H9 (cell line): ENCODE measurements at regions not wholly inside any gene's neighbourhood (a gene's known extent, or its start where the extent isn't known, plus 50 kb on each side); places are given as distances from the start of the nearest gene placed in this dataset.

ENCODE experiments used
- DNase-seq: peaks from one replicate; pipeline ENCODE4 v3.0.0-alpha.2; 2017
- H2AFZ ChIP-seq: one replicate; pipeline ENCODE4 v1.6.1; 2013; ENCODE audit warnings: mild to moderate bottlenecking, low read length, control low read depth, moderate library complexity
- H2AK5ac ChIP-seq: 2 replicates; pipeline ENCODE4 v1.6.1; 2013; ENCODE audit warnings: low read length, control low read depth, mixed read lengths; ENCODE audit not compliant: insufficient read length
- H2BK120ac ChIP-seq: one replicate; pipeline ENCODE4 v1.6.1; 2013; ENCODE audit warnings: low read depth, mild to moderate bottlenecking, low read length, control low read depth, inconsistent platforms; ENCODE audit not compliant: poor library complexity, severe bottlenecking
- H2BK12ac ChIP-seq: 2 replicates; pipeline ENCODE4 v1.6.1; 2013; ENCODE audit warnings: low read length, control low read depth, mixed read lengths, low read depth; ENCODE audit not compliant: insufficient read length
- H2BK15ac ChIP-seq: 2 replicates; pipeline ENCODE4 v1.6.1; 2013; ENCODE audit warnings: low read depth, low read length, control low read depth
- H2BK20ac ChIP-seq: one replicate; pipeline ENCODE4 v1.6.1; 2013; ENCODE audit warnings: low read depth, mild to moderate bottlenecking, low read length, control low read depth, inconsistent platforms; ENCODE audit not compliant: poor library complexity, severe bottlenecking
- H2BK5ac ChIP-seq: 2 replicates; pipeline ENCODE4 v1.6.1; 2013; ENCODE audit warnings: low read length, control low read depth, mixed read lengths; ENCODE audit not compliant: insufficient read length
- H3K14ac ChIP-seq: 2 replicates; pipeline ENCODE4 v1.6.1; 2013; ENCODE audit warnings: low read length, control low read depth; ENCODE audit not compliant: insufficient read depth
- H3K18ac ChIP-seq: 2 replicates; pipeline ENCODE4 v1.6.1; 2013; ENCODE audit warnings: low read depth, mild to moderate bottlenecking, mixed read lengths, low read length, control low read depth; ENCODE audit not compliant: insufficient read length
- H3K23ac ChIP-seq: 2 replicates; pipeline ENCODE4 v1.6.1; 2013; ENCODE audit warnings: low read length, control low read depth, mixed read lengths, low read depth; ENCODE audit not compliant: insufficient read length
- H3K23me2 ChIP-seq: 2 replicates; pipeline ENCODE4 v1.6.1; 2013; ENCODE audit warnings: low read depth, mild to moderate bottlenecking, mixed read lengths, low read length, control low read depth; ENCODE audit not compliant: insufficient read length, poor library complexity, severe bottlenecking
- H3K27ac ChIP-seq: 2 replicates; pipeline ENCODE4 v1.5.1; 2013; ENCODE audit warnings: low read length, control low read depth, mixed read lengths, low read depth; ENCODE audit not compliant: insufficient read length
- H3K27me3 ChIP-seq: 2 replicates; pipeline ENCODE4 v1.6.1; 2013; ENCODE audit warnings: low read length, control low read depth, inconsistent platforms; ENCODE audit not compliant: insufficient read depth
- H3K4ac ChIP-seq: 2 replicates; pipeline ENCODE4 v1.6.1; 2013; ENCODE audit warnings: low read depth, mild to moderate bottlenecking, control low read depth, inconsistent platforms, low read length, moderate library complexity
- H3K4me1 ChIP-seq: 2 replicates; pipeline ENCODE4 v1.6.1; 2013; ENCODE audit warnings: low read length, control low read depth, inconsistent platforms; ENCODE audit not compliant: insufficient read depth
- H3K4me2 ChIP-seq: 2 replicates; pipeline ENCODE4 v1.6.1; 2013; ENCODE audit warnings: low read length, control low read depth, mixed read lengths; ENCODE audit not compliant: insufficient read length, insufficient read depth
- H3K56ac ChIP-seq: 2 replicates; pipeline ENCODE4 v1.6.1; 2013; ENCODE audit warnings: low read depth, mild to moderate bottlenecking, mixed read lengths, low read length, control low read depth; ENCODE audit not compliant: insufficient read length
- H3K79me1 ChIP-seq: 2 replicates; pipeline ENCODE4 v1.6.1; 2013; ENCODE audit warnings: low read depth, mild to moderate bottlenecking, moderate library complexity, low read length, control low read depth, inconsistent platforms; ENCODE audit not compliant: insufficient read depth, poor library complexity, severe bottlenecking
- H3K79me2 ChIP-seq: 2 replicates; pipeline ENCODE4 v1.6.1; 2013; ENCODE audit warnings: low read length, control low read depth, inconsistent platforms; ENCODE audit not compliant: insufficient read depth
- H3K9ac ChIP-seq: 2 replicates; pipeline ENCODE4 v1.6.1; 2013; ENCODE audit warnings: low read length, control low read depth, mixed read lengths; ENCODE audit not compliant: insufficient read length; ENCODE audit errors: extremely low read depth
- H3K9me3 ChIP-seq: one replicate; pipeline ENCODE4 v1.6.1; 2013; ENCODE audit warnings: low read depth, low read length, inconsistent platforms; ENCODE audit not compliant: control insufficient read depth
- H3T11ph ChIP-seq: one replicate; pipeline ENCODE4 v1.6.1; 2013; ENCODE audit warnings: mild to moderate bottlenecking, low read length, control low read depth, inconsistent platforms
- H4K20me1 ChIP-seq: one replicate; pipeline ENCODE4 v1.6.1; 2013; ENCODE audit not compliant: control insufficient read depth, insufficient read length, insufficient read depth
- H4K5ac ChIP-seq: 2 replicates; pipeline ENCODE4 v1.6.1; 2013; ENCODE audit warnings: low read depth, mild to moderate bottlenecking, mixed read lengths, low read length, control low read depth; ENCODE audit not compliant: insufficient read length
- H4K8ac ChIP-seq: replicated peaks from 2 replicates; pipeline ENCODE4 v1.6.1; 2013; ENCODE audit warnings: low read length, control low read depth, mixed read lengths, low read depth; ENCODE audit not compliant: insufficient read length
- H4K91ac ChIP-seq: 2 replicates; pipeline ENCODE4 v1.6.1; 2013; ENCODE audit warnings: low read depth, mild to moderate bottlenecking, moderate library complexity, mixed read lengths, low read length, control low read depth; ENCODE audit not compliant: insufficient read length
- H3K27ac Mint-ChIP-seq, 3 experiments: 2 replicates in 2 of 3; 3 replicates in 1 of 3; pipeline ENCODE4 v1.8.0; 2020 to 2021; ENCODE audit warnings: mixed read lengths in 3 of 3, mild to moderate bottlenecking in 1 of 3, moderate library complexity in 1 of 3
- H3K27me3 Mint-ChIP-seq: 2 replicates; pipeline ENCODE4 v1.8.0; 2021; ENCODE audit warnings: low read depth, mild to moderate bottlenecking, moderate library complexity, mixed read lengths
- H3K36me3 Mint-ChIP-seq, 3 experiments: 2 replicates in 2 of 3; 3 replicates in 1 of 3; pipeline ENCODE4 v1.8.0; 2020 to 2021; ENCODE audit warnings: low read depth in 3 of 3, mixed read lengths in 3 of 3; ENCODE audit not compliant: insufficient read depth in 1 of 3
- H3K4me1 Mint-ChIP-seq, 2 experiments: 2 replicates each; pipeline ENCODE4 v1.8.0; 2020; ENCODE audit warnings: mixed read lengths in 2 of 2
- H3K4me3 Mint-ChIP-seq, 2 experiments: 2 replicates in 1 of 2; 3 replicates in 1 of 2; pipeline ENCODE4 v1.8.0; 2020 to 2021; ENCODE audit warnings: mild to moderate bottlenecking in 2 of 2, mixed read lengths in 2 of 2, moderate library complexity in 1 of 2
- H3K9me3 Mint-ChIP-seq, 2 experiments: 2 replicates in 1 of 2; 3 replicates in 1 of 2; pipeline ENCODE4 v1.8.0; 2020; ENCODE audit warnings: mild to moderate bottlenecking in 2 of 2, mixed read lengths in 2 of 2, moderate library complexity in 1 of 2
- WGBS: extraction: QIAGEN DNeasy Blood & Tissue Kit; methylation state at CpG from one replicate; pipeline ENCODE4 v1.1.7; 2013; ENCODE audit warnings: missing lambda C conversion rate, low lambda C conversion rate, mixed read lengths; ENCODE audit not compliant: insufficient read length; ENCODE audit errors: extremely low coverage; 5-methylcytosine and 5-hydroxymethylcytosine counted together
- TF ChIP-seq, protein P1 (sequence below): fragments of 200-600 bp; sonication (generic); conservative IDR thresholded peaks from 3 replicates; pipeline ENCODE4 v1.8.0; 2021; ENCODE audit warnings: antibody characterized with exemption, mild to moderate bottlenecking

- no CpG with 5 or more reads among the region's 2 CpGs for WGBS
- no peaks in the 10 kb centered on the region for H3K79me1 ChIP-seq
Measured at GRCh38 chr16:8087146-8087545, 503.2 kb downstream of the TMEM114 start.

More at GRCh38 chr16:8087146-8087545, 503.2 kb downstream of the TMEM114 start:
- H3K56ac ChIP-seq = no peak overlapping the region
- no peak overlapping the region for H4K5ac ChIP-seq
- no peak overlapping the region for H3K14ac ChIP-seq
- H2BK5ac ChIP-seq = no peak overlapping the region
- H3K4ac ChIP-seq = no peak overlapping the region
- no peak overlapping the region for H3K18ac ChIP-seq
- Mint-ChIP-seq H3K4me1 (no peaks in the 10 kb centered on the region), H3K4me3 (no peak overlapping the region), H3K27me3 (no peaks in the 10 kb centered on the region; the same call in 1 of the 2 replicates), H3K27ac (no peak overlapping the region), H3K9me3 (no peaks in the 10 kb centered on the region), H3K36me3 (no peaks in the 10 kb centered on the region)
- TF ChIP-seq, protein P1, sequence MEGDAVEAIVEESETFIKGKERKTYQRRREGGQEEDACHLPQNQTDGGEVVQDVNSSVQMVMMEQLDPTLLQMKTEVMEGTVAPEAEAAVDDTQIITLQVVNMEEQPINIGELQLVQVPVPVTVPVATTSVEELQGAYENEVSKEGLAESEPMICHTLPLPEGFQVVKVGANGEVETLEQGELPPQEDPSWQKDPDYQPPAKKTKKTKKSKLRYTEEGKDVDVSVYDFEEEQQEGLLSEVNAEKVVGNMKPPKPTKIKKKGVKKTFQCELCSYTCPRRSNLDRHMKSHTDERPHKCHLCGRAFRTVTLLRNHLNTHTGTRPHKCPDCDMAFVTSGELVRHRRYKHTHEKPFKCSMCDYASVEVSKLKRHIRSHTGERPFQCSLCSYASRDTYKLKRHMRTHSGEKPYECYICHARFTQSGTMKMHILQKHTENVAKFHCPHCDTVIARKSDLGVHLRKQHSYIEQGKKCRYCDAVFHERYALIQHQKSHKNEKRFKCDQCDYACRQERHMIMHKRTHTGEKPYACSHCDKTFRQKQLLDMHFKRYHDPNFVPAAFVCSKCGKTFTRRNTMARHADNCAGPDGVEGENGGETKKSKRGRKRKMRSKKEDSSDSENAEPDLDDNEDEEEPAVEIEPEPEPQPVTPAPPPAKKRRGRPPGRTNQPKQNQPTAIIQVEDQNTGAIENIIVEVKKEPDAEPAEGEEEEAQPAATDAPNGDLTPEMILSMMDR = no peak
- no peak overlapping the region for H2AFZ ChIP-seq
- H3K79me2 ChIP-seq = no peaks in the 10 kb centered on the region
- no peak overlapping the region for H4K91ac ChIP-seq
- H3K9ac ChIP-seq = no peak overlapping the region
- H3K4me1 ChIP-seq = no peaks in the 10 kb centered on the region
- H4K20me1 ChIP-seq = no peaks in the 10 kb centered on the region
- DNase-seq = no peak
- H3T11ph ChIP-seq = no peak overlapping the region
- no peaks in the 10 kb centered on the region for H3K23me2 ChIP-seq
- no peak overlapping the region for H2AK5ac ChIP-seq
- H3K27ac ChIP-seq = no peak overlapping the region
- H3K23ac ChIP-seq = no peak overlapping the region
- H2BK15ac ChIP-seq = no peak overlapping the region
- H3K27me3 ChIP-seq = no peaks in the 10 kb centered on the region
- H3K9me3 ChIP-seq = no peaks in the 10 kb centered on the region
- no peak overlapping the region for H2BK20ac ChIP-seq
- no peak overlapping the region for H4K8ac ChIP-seq
- no peak overlapping the region for H2BK120ac ChIP-seq
- no peak overlapping the region for H3K4me2 ChIP-seq
- H2BK12ac ChIP-seq = no peak overlapping the region
